Neural crest cell (in vitro differentiated cells): ENCODE measurements at regions not wholly inside any gene's neighbourhood (a gene's known extent, or its start where the extent isn't known, plus 50 kb on each side); places are given as distances from the start of the nearest gene placed in this dataset.

Source experiments
- DNase-seq: peaks from one replicate; pipeline ENCODE4 v3.0.0; 2021; ENCODE audit warnings: low read depth, mixed read lengths, low spot score
- H3K27ac Mint-ChIP-seq: one replicate; pipeline ENCODE4 v1.8.0; 2021; ENCODE audit warnings: mild to moderate bottlenecking, mixed read lengths; ENCODE audit not compliant: unreplicated experiment
- H3K27me3 Mint-ChIP-seq: 2 replicates; pipeline ENCODE4 v1.8.0; 2021; ENCODE audit warnings: low read depth, mild to moderate bottlenecking, mixed read lengths
- H3K36me3 Mint-ChIP-seq: 2 replicates; pipeline ENCODE4 v1.8.0; 2021; ENCODE audit warnings: low read depth, mild to moderate bottlenecking, mixed read lengths
- H3K4me1 Mint-ChIP-seq: 2 replicates; pipeline ENCODE4 v1.8.0; 2021; ENCODE audit warnings: mixed read lengths
- H3K4me3 Mint-ChIP-seq: one replicate; pipeline ENCODE4 v1.8.0; 2021; ENCODE audit warnings: mild to moderate bottlenecking, mixed read lengths
- H3K9me3 Mint-ChIP-seq: 2 replicates; pipeline ENCODE4 v1.8.0; 2021; ENCODE audit warnings: mixed read lengths
- TF ChIP-seq, protein P1 (sequence below): fragments of 200-600 bp; sonication (generic); conservative IDR thresholded peaks from 2 replicates; pipeline ENCODE4 v1.5.0; 2021; ENCODE audit warnings: antibody characterized with exemption, mild to moderate bottlenecking

DNA sequence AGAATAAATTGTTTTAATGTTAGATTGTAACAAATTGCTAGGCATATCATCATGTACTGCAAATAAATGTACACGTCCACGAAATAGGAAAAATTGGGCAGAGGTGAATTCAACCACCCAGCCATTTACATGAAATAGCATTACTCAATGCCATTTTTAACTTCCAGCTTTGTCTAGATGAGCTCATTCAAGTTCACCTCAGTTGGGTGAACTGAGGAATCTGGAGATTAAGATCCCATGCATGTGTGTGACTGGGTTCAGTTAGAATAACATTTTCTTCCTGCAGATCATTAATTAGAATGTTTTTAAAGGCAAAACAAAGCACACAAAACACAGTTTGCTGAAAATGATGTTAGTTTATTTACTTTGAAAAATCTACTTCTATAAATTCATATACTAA is 767.8 kb upstream of the GOLIM4 start:
- H3K36me3 Mint-ChIP-seq, result no peaks in the 10 kb centered on the region
- H3K9me3 Mint-ChIP-seq, result no peaks in the 10 kb centered on the region
- H3K4me1 Mint-ChIP-seq, result no peaks in the 10 kb centered on the region
- no peak overlapping the region for H3K27ac Mint-ChIP-seq
- DNase-seq, result no peak
- no peak overlapping the region for H3K4me3 Mint-ChIP-seq
- H3K27me3 Mint-ChIP-seq, result no peaks in the 10 kb centered on the region
- TF ChIP-seq, protein P1, sequence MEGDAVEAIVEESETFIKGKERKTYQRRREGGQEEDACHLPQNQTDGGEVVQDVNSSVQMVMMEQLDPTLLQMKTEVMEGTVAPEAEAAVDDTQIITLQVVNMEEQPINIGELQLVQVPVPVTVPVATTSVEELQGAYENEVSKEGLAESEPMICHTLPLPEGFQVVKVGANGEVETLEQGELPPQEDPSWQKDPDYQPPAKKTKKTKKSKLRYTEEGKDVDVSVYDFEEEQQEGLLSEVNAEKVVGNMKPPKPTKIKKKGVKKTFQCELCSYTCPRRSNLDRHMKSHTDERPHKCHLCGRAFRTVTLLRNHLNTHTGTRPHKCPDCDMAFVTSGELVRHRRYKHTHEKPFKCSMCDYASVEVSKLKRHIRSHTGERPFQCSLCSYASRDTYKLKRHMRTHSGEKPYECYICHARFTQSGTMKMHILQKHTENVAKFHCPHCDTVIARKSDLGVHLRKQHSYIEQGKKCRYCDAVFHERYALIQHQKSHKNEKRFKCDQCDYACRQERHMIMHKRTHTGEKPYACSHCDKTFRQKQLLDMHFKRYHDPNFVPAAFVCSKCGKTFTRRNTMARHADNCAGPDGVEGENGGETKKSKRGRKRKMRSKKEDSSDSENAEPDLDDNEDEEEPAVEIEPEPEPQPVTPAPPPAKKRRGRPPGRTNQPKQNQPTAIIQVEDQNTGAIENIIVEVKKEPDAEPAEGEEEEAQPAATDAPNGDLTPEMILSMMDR, result no peak

DNA sequence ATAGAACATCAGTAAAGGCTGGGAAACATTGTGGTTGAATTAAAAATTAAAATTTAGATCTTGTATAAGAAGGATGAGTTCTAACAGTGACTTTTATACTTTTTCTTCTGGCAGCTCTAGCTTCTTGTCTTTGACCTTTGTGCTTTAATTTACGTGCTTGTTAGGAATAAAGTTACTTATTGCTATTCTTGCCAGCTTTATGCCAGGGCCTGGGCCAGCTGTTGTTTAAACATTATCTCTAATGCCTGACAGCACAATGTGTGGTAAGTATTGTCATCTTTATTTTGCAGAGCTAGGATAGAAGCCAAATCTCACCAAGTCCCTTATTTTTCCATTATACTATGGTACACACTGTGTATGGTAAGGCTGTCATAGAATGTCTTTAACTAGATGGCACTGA is 766.7 kb upstream of the GOLIM4 start:
- H3K36me3 Mint-ChIP-seq, result no peaks in the 10 kb centered on the region
- no peaks in the 10 kb centered on the region for H3K4me1 Mint-ChIP-seq
- no peak overlapping the region for H3K4me3 Mint-ChIP-seq
- DNase-seq, result no peak
- TF ChIP-seq, protein P1, result no peak
- no peaks in the 10 kb centered on the region for H3K27me3 Mint-ChIP-seq
- H3K9me3 Mint-ChIP-seq, result no peaks in the 10 kb centered on the region
- H3K27ac Mint-ChIP-seq, result no peak overlapping the region

DNA sequence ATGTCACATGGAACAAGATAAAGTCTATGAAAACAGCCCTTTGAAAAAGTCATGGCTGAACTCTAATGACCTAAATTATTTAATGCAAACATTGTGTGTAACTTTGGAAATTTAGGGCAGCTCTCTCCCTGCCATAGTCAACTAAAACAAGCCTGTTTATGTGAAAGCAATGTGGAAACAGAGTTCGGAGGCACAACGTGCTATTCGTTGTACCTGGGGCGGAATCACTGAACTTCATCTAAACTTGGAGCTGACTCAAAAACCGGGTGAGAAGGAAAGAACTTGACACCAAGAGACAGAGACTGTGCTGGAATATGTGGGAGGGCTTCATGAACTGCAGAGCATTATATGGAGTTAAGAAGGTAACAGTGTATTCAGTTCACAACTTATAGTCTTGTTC is 764.9 kb upstream of the GOLIM4 start:
- peaks cover 10% of the 10 kb centered on the region for H3K9me3 Mint-ChIP-seq
- no peak overlapping the region for H3K4me3 Mint-ChIP-seq
- no peaks in the 10 kb centered on the region for H3K36me3 Mint-ChIP-seq
- no peak overlapping the region for H3K27ac Mint-ChIP-seq
- no peak for DNase-seq
- H3K27me3 Mint-ChIP-seq, result no peaks in the 10 kb centered on the region
- H3K4me1 Mint-ChIP-seq, result no peaks in the 10 kb centered on the region
- TF ChIP-seq, protein P1, result no peak

DNA sequence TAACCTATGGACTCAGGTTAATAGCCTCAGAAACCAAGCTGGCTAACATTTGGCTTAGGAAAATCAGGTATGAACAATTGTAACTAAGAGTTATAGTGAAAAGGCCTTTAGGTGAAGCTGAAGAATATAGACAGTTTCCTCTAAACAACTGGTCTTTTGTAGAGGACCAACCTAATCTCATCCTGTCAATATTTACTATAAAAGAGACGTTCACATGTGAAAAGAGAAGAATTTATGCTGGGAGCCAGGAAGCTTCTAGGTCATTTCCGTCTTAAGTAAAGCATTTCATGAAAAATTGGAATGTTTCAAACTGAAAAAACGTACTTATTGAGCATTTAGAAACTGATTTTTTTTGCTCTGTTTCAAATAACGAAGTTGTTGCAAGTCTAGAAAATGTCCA is 764.3 kb upstream of the GOLIM4 start:
- Mint-ChIP-seq H3K27ac (no peak overlapping the region), H3K4me1 (no peaks in the 10 kb centered on the region), H3K27me3 (no peaks in the 10 kb centered on the region), H3K9me3 (peaks cover 10% of the 10 kb centered on the region), H3K4me3 (no peak overlapping the region), H3K36me3 (no peaks in the 10 kb centered on the region)
- TF ChIP-seq, protein P1, result no peak
- DNase-seq, result no peak

DNA sequence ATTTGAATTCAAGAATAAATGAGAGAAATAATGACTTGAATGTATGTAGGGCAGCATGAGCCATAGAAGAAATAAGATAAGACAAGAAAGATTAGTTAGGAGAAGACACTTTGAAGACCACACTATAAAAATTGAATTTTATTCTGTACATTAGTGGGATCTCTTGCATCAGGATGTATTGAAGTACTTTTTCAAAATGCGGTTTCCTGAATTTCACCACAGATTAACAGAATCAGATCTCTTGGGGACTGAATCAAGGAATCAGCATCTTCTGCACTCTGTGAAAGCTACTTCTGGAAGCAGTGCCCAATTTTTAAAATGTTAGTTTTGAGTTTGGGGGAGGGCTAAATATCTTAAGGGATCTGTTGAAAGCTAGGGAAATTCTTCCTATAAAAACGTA is 763.9 kb upstream of the GOLIM4 start:
- TF ChIP-seq, protein P1, result no peak
- Mint-ChIP-seq H3K36me3 (no peaks in the 10 kb centered on the region), H3K27me3 (no peaks in the 10 kb centered on the region), H3K27ac (no peak overlapping the region), H3K4me1 (no peaks in the 10 kb centered on the region), H3K4me3 (no peak overlapping the region), H3K9me3 (peaks cover 10% of the 10 kb centered on the region)
- no peak for DNase-seq

DNA sequence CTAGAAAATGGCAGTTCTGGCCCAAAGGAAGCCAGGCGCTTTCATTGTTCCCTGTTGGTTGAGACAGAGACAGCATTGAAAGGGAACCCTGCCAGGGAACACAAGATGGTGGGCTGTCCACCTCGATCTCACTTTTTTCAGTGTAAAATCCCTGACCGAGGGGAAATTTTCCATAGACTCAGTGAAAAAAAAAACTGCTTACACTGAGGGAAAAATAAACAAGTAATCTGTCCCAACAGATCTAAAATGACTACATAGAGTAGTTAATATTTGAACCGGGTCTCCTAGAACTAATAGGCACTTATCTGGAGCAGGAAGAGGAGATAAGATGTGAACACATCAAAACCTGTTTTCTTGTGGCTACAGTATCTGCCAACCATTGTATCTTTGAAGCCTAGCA is 763.4 kb upstream of the GOLIM4 start:
- TF ChIP-seq, protein P1, result no peak
- H3K4me3 Mint-ChIP-seq, result no peak overlapping the region
- no peak for DNase-seq
- H3K9me3 Mint-ChIP-seq, result peaks cover 10% of the 10 kb centered on the region
- H3K27me3 Mint-ChIP-seq, result no peaks in the 10 kb centered on the region
- peaks cover 2% of the 10 kb centered on the region for H3K36me3 Mint-ChIP-seq
- H3K4me1 Mint-ChIP-seq, result no peaks in the 10 kb centered on the region
- no peak overlapping the region for H3K27ac Mint-ChIP-seq
